H1 (cell line): ENCODE measurements at regions not wholly inside any gene's neighbourhood (a gene's known extent, or its start where the extent isn't known, plus 50 kb on each side); places are given as distances from the start of the nearest gene placed in this dataset.

ENCODE experiments used
- CTCF ChIA-PET: fragments of 300-600 bp; sonication (Branson Sonifier 250); formaldehyde crosslinking; loops from one replicate; lab custom pipeline; 2021; ENCODE audit not compliant: partially characterized antibody; lab: Charles Lee
- POLR2A ChIA-PET: fragments of 300-600 bp; sonication (Branson Sonifier 250); formaldehyde crosslinking; loops from one replicate; lab custom pipeline; 2021; ENCODE audit warnings: inconsistent platforms; ENCODE audit not compliant: partially characterized antibody; lab: Charles Lee
- DNase-seq, 2 experiments: peaks; one replicate each; pipeline versions ENCODE4 v3.0.0 to v3.0.0-alpha.2; 2010 to 2022; ENCODE audit warnings: low spot score in 2 of 2, low read depth in 1 of 2, mixed read lengths in 1 of 2
- FAIRE-seq: peaks from 2 replicates; lab custom pipeline; 2011; peaks lifted over from hg19 to GRCh38; lab: Jason Lieb, UNC
- H2AFZ ChIP-seq: 2 replicates; pipeline ENCODE4 v1.8.1; 2012; ENCODE audit warnings: low read length, inconsistent platforms
- H2AK5ac ChIP-seq: 2 replicates; pipeline ENCODE4 v1.6.1; 2013; ENCODE audit warnings: low read depth, low read length
- H2BK120ac ChIP-seq: replicated peaks from 2 replicates; pipeline ENCODE3; 2013; ENCODE audit warnings: low read depth, low read length, inconsistent platforms
- H2BK12ac ChIP-seq: 2 replicates; pipeline ENCODE4 v1.6.1; 2013; ENCODE audit warnings: low read depth, low read length
- H2BK15ac ChIP-seq: 2 replicates; pipeline ENCODE4 v1.6.1; 2013; ENCODE audit warnings: low read length
- H2BK20ac ChIP-seq: 2 replicates; pipeline ENCODE4 v1.6.1; 2013; ENCODE audit warnings: low read length
- H2BK5ac ChIP-seq: 2 replicates; pipeline ENCODE4 v1.6.1; 2013; ENCODE audit warnings: low read depth, low read length
- H3K14ac ChIP-seq: 2 replicates; pipeline ENCODE4 v1.6.1; 2013; ENCODE audit warnings: inconsistent platforms; ENCODE audit not compliant: insufficient read length
- H3K18ac ChIP-seq: 2 replicates; pipeline ENCODE4 v1.6.1; 2013; ENCODE audit warnings: low read length; ENCODE audit errors: extremely low read depth
- H3K23ac ChIP-seq: 2 replicates; pipeline ENCODE4 v1.6.1; 2013; ENCODE audit warnings: inconsistent platforms; ENCODE audit not compliant: insufficient read length
- H3K23me2 ChIP-seq: 2 replicates; pipeline ENCODE4 v1.6.1; 2013; ENCODE audit warnings: low read depth, low read length
- H3K27ac ChIP-seq: 2 replicates; pipeline ENCODE4 v1.6.1; 2011; ENCODE audit warnings: low read depth, low read length, inconsistent platforms
- H3K27me3 ChIP-seq, 4 experiments: replicated peaks in 1 of 4; 1 replicate in 1 of 4; 2 replicates in 3 of 4; pipeline versions ENCODE4 v1.6.1 to v1.8.1; 2011 to 2013; ENCODE audit warnings: low read length in 3 of 4, mild to moderate bottlenecking in 3 of 4, inconsistent platforms in 2 of 4, mixed read lengths in 2 of 4, moderate library complexity in 1 of 4; ENCODE audit not compliant: control insufficient read depth in 3 of 4, insufficient read depth in 3 of 4; ENCODE audit errors: extremely low read depth in 1 of 4
- H3K36me3 ChIP-seq, 4 experiments: 2 replicates each; pipeline versions ENCODE4 v1.6.1 to v1.8.1; 2011 to 2013; ENCODE audit warnings: mild to moderate bottlenecking in 4 of 4, low read length in 3 of 4, moderate library complexity in 2 of 4, control low read depth in 1 of 4, inconsistent platforms in 1 of 4; ENCODE audit not compliant: insufficient read depth in 4 of 4, control insufficient read depth in 2 of 4
- H3K4ac ChIP-seq: replicated peaks from 2 replicates; pipeline ENCODE3; 2013; ENCODE audit warnings: low read length, low read depth, mixed read lengths, inconsistent platforms; ENCODE audit not compliant: insufficient read length
- H3K4me1 ChIP-seq, 4 experiments: replicated peaks in 1 of 4; 1 replicate in 1 of 4; 2 replicates in 3 of 4; pipeline versions ENCODE4 v1.6.1 to v1.8.1; 2011 to 2013; ENCODE audit warnings: low read length in 3 of 4, inconsistent platforms in 2 of 4, mixed read lengths in 1 of 4; ENCODE audit not compliant: insufficient read depth in 4 of 4, control insufficient read depth in 3 of 4
- H3K4me2 ChIP-seq, 2 experiments: 2 replicates each; pipeline versions ENCODE4 v1.6.1 to v1.8.1; 2011 to 2013; ENCODE audit warnings: low read depth in 2 of 2, low read length in 2 of 2, control low read depth in 1 of 2, inconsistent platforms in 1 of 2, mild to moderate bottlenecking in 1 of 2; ENCODE audit not compliant: insufficient read depth in 1 of 2
- H3K4me3 ChIP-seq, 4 experiments: fragments of 200-600, 300-600 bp in 1 of 4; sonication (generic), shearing (Covaris generic), sonication (Bioruptor Twin) in 1 of 4; 2 replicates each; pipeline versions ENCODE4 v1.5.1 to v1.8.1; 2011 to 2016; ENCODE audit warnings: low read length in 4 of 4, low read depth in 3 of 4, control low read depth in 2 of 4, inconsistent platforms in 2 of 4, mild to moderate bottlenecking in 2 of 4, mixed read lengths in 1 of 4, moderate library complexity in 1 of 4; ENCODE audit not compliant: insufficient read depth in 2 of 4; ENCODE audit errors: extremely low read depth in 1 of 4
- H3K56ac ChIP-seq: replicated peaks from 2 replicates; pipeline ENCODE3; 2013; ENCODE audit warnings: low read depth, mild to moderate bottlenecking, mixed read lengths, low read length, inconsistent platforms; ENCODE audit not compliant: insufficient read length
- H3K79me1 ChIP-seq: 2 replicates; pipeline ENCODE4 v1.6.1; 2013; ENCODE audit warnings: low read depth, low read length, control low read depth
- H3K79me2 ChIP-seq, 2 experiments: 2 replicates each; pipeline versions ENCODE4 v1.6.1 to v1.8.1; 2012 to 2013; ENCODE audit warnings: low read length in 2 of 2, mild to moderate bottlenecking in 2 of 2, inconsistent platforms in 1 of 2; ENCODE audit not compliant: insufficient read depth in 2 of 2, control insufficient read depth in 1 of 2
- H3K9ac ChIP-seq, 4 experiments: replicated peaks in 1 of 4; 1 replicate in 1 of 4; 2 replicates in 3 of 4; pipeline versions ENCODE4 v1.6.1 to v1.8.1; 2011 to 2013; ENCODE audit warnings: low read depth in 3 of 4, low read length in 3 of 4, control low read depth in 2 of 4, mild to moderate bottlenecking in 2 of 4, moderate library complexity in 2 of 4, inconsistent platforms in 1 of 4; ENCODE audit errors: extremely low read depth in 1 of 4
- H3K9me3 ChIP-seq, 2 experiments: 2 replicates each; pipeline versions ENCODE4 v1.6.1 to v1.8.1; 2012 to 2013; ENCODE audit warnings: mild to moderate bottlenecking in 2 of 2, moderate library complexity in 2 of 2, control low read depth in 1 of 2, inconsistent platforms in 1 of 2, low read depth in 1 of 2, low read length in 1 of 2, mixed read lengths in 1 of 2; ENCODE audit not compliant: insufficient read depth in 2 of 2
- H4K20me1 ChIP-seq, 2 experiments: replicated peaks in 1 of 2; 2 replicates each; pipeline versions ENCODE3 to v1.8.1; 2011 to 2013; ENCODE audit warnings: inconsistent platforms in 2 of 2, low read length in 2 of 2, mild to moderate bottlenecking in 1 of 2; ENCODE audit not compliant: insufficient read depth in 2 of 2, control insufficient read depth in 1 of 2
- H4K5ac ChIP-seq: 2 replicates; pipeline ENCODE4 v1.6.1; 2013; ENCODE audit warnings: low read length, low read depth, mixed read lengths, inconsistent platforms; ENCODE audit not compliant: insufficient read length
- H4K8ac ChIP-seq: 2 replicates; pipeline ENCODE4 v1.8.0; 2013; ENCODE audit warnings: mild to moderate bottlenecking, moderate library complexity, low read length, inconsistent platforms; ENCODE audit not compliant: insufficient read depth; ENCODE audit errors: extremely low read depth
- H4K91ac ChIP-seq: replicated peaks from 2 replicates; pipeline ENCODE3; 2013; ENCODE audit warnings: low read length, mixed read lengths, inconsistent platforms; ENCODE audit not compliant: insufficient read length
- E2F6 ChIP-seq: IDR thresholded peaks from 2 replicates; pipeline ENCODE4 v1.6.1; 2012; ENCODE audit warnings: inconsistent platforms
- JUND ChIP-seq: IDR thresholded peaks from 2 replicates; pipeline ENCODE4 v1.6.1; 2011; ENCODE audit warnings: mild to moderate bottlenecking, improper control_type of control experiment, low read length
- PHF8 ChIP-seq: fragments of 200-600 bp; sonication (generic); conservative IDR thresholded peaks from 2 replicates; pipeline ENCODE4 v1.7.1; 2012; ENCODE audit warnings: low read depth, mild to moderate bottlenecking, inconsistent platforms, low read length, moderate library complexity
- TAF1 ChIP-seq: IDR thresholded peaks from 2 replicates; pipeline ENCODE4 v1.6.1; 2011; ENCODE audit warnings: mild to moderate bottlenecking, low read depth, low read length
- USF2 ChIP-seq: IDR thresholded peaks from 2 replicates; pipeline ENCODE4 v1.6.1; 2011; ENCODE audit warnings: low read length, improper control_type of control experiment

GRCh38 chr16:80100846-80101451 lies 439.8 kb upstream of the DYNLRB2 start:
- Histone ChIP-seq H3K56ac (no peak overlapping the region), H3K9me3 (peaks cover 0 to 5% of the 10 kb centered on the region in 2 experiments; a peak in 1 of 4 replicates), H3K4me3 (no peak overlapping the region), H3K36me3 (no peaks in the 10 kb centered on the region), H2AFZ (no peak overlapping the region), H3K23ac (no peak overlapping the region), H2BK5ac (no peak overlapping the region), H2BK20ac (no peak overlapping the region), H3K27me3 (no peaks in the 10 kb centered on the region), H3K79me2 (no peaks in the 10 kb centered on the region), H4K91ac (no peak overlapping the region), H3K27ac (no peak overlapping the region), H3K18ac (no peak overlapping the region), H3K79me1 (no peaks in the 10 kb centered on the region), H2AK5ac (no peak overlapping the region), H3K4me2 (no peak overlapping the region), H4K8ac (no peak overlapping the region), H4K20me1 (no peaks in the 10 kb centered on the region), H3K4ac (no peak overlapping the region), H3K23me2 (no peaks in the 10 kb centered on the region), H3K4me1 (peaks cover 1 to 4% (median 3%) of the 10 kb centered on the region in 4 experiments; a peak in 2 of 7 replicates), H4K5ac (no peak overlapping the region), H2BK15ac (no peak overlapping the region), H2BK12ac (no peak overlapping the region), H3K14ac (no peak overlapping the region), H2BK120ac (no peak overlapping the region), H3K9ac (no peak overlapping the region)
- TF ChIP-seq PHF8, result no peak
- TF ChIP-seq JUND, result no peak
- no peak for TF ChIP-seq E2F6
- no peak for TF ChIP-seq USF2
- TF ChIP-seq TAF1, result no peak
- POLR2A ChIA-PET, result interaction anchor here (0.9 kb wide), 1 partner anchor 153 kb away, joined by 3 read pairs; no protein-coding TSS in a partner anchor
- DNase-seq, result no peak
- CTCF ChIA-PET, result interaction anchor here (1.1 to 1.3 kb wide), 2 partner anchors 16 to 20 kb away, joined by 3 to 4 read pairs; no protein-coding TSS in a partner anchor
- FAIRE-seq, result no peak
